ENCODE measurements at regions not wholly inside any gene's neighbourhood (a gene's known extent, or its start where the extent isn't known, plus 50 kb on each side); places are given as distances from the start of the nearest gene placed in this dataset.

DNA sequence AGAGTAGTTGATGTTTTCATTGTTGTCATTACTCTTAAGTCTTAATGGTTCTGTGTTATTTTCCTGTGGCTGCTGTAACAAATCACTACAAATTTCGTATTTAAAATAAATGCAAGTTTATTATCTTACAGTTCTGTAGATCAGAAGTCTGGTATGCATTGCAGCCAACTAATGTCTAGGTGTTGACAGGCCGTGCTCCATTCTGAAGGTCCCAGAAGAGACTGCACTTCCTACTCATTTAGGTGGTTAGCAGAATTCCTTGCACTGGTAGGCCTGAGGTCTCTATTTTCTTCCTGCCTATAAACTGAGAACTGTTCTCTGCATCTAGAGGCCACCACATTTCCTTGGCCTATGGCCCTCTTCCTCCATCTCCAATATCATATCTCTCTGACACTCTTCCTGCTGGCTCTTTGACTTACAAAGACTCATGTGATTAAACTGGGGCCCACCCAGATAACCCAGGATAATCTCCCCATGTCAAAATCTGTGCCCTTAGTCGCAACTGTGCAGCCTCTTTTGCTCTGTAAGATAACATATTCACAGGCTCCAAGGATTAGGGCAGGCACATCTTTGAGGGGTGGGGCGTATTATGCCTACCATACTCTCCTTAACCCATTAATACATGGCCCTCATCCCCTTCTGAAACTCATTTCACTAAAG lies 468.4 kb downstream of the FOXO1 start:
- DNase-seq = no peak

DNA sequence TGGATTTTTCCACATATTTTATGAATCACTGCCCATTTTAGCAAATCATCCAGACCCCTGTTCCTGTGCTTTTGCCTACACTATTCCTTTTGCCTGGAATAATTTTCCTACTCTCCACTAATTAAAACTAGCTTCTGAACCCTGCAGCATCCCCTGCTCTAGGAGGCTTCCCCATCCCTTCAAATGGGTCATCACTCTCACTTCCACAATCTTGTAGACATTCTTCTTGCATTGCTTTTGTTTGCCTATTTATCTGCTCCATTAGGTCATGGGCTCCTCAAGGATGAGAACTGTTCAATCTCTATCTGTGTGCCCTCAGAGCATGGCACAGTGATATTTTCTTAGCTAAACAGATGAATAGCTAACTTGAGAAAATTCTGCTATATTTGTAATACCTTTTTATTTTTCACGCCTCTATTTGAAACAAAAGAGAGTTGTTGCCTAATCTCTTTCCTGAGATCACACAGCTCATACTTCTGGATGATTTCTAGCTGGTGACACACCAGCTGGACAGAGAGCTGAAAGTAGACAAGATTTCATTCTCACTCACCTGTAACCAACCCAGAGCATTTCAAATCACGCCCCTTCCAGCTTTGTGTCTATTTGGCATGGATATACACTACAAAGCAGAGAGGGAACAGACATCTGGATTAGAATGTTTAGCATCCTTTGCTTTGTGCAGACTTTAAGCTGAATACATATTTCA lies 466.0 kb downstream of the FOXO1 start:
- no peak for DNase-seq

DNA sequence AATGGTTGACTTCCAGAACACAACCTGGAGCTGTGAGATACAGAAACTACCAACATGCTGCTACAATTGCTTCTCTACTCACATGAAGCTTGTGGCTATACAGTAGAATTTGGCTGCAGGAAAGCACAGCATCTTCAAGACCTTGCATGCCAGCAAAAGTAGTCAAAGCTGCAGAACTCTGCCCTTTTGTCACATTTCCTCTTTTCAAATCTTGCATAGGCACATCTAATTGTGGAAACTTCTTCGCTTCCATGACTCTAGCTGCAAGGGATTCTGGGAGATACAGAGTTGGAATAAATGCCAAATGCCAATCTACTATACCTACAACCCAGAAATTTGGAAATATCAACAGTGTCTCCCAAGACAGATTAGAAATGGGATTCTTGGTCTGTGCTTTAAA lies 462.2 kb downstream of the FOXO1 start:
- no peak for DNase-seq

DNA sequence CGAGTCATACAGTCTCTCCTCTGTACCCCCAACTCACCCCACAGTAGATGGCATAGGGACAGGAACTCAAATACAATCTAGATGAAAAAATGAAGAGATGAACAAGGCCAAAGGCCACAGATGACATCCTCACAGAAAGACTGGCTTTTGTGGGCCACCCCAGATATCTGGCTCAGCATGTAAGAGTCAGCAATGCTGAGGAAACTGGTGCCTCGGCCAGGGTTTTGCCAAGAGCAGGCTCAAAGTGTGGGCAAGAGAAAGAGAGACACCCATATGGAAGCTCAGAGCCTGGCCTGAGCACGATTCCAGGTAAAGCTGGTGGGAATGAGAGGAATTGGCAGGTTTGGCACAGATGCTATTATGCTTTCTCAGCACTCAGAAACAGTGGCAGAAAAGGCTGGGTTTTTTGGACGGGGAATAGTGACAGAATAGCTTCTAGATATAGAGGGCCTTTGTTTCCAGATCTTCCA lies 460.6 kb downstream of the FOXO1 start:
- no peak for DNase-seq

DNA sequence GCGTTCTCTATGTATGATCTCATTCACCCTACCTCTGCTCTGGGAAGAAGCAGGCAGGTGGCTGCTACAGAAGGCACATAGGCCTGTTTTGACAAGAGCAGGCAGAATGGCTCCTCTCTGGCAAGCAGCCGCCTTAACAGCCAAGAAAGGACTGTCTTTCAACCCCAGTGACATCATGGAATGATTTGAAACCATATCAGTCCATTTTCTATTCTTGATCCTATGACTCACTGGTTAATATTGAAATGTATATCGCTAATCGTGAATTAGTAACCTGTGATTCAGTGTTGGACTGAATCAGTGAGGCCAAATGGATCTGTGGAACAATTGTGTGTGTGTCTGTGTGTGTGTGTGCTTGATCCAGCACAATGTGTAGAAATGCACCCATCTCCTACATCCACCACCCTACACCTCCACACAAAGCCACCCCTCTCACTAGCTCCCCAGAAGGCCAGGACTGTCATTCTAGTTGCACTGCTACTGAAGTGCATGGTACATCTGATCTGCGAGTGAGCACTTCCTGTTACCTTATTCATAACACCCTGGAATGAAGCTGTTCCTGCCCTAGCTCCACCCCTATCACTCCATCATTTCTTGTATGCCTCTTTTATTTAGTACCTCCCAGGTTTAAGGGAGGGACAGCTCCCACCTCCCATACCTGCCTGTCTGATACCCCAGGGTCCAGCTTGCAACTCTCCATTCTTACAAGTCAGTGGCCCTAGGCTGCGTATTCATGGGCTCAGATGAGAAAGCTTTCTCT lies 460.0 kb downstream of the FOXO1 start:
- no peak for DNase-seq

DNA sequence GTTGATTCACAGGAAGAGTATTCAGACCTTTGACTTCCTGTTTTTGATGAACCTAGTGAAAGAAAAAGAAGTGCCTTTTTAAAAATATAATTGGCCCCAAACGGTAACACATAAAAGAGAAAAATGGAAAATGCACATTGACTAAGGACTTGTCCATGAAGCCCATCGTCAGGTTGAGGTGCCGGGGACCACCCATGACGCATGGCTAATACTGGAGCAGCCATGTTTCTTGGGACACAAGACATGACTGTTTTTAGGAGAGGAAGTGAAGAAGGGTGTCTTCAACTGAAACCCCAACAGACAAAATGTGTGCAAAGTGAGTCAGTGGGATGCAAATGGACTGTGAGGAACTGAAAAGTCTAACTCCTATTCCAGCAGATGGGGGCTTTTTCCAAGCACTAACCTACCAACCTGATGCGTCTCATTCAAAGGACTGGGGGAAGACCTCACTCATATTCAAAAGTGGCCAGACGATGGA lies 459.4 kb downstream of the FOXO1 start:
- no peak for DNase-seq

DNA sequence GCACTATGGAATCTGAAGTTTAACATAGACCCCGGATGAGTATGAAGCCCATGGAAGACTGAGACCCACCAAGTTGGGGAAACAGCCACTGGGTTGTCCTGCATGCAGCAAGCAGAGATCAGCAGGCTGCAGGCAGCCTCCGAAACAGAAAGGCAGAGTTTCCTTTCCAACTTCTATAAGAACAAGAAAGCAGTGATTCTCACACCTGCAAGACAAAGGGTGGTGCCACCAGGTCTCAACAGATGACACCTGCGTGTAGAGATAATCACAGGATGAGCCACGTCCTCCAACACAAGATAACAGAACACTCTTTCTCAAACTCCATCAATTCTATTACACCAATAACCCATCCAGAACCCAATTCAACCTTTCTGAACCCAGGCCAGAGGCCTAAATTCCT lies 457.9 kb downstream of the FOXO1 start:
- DNase-seq = no peak

DNA sequence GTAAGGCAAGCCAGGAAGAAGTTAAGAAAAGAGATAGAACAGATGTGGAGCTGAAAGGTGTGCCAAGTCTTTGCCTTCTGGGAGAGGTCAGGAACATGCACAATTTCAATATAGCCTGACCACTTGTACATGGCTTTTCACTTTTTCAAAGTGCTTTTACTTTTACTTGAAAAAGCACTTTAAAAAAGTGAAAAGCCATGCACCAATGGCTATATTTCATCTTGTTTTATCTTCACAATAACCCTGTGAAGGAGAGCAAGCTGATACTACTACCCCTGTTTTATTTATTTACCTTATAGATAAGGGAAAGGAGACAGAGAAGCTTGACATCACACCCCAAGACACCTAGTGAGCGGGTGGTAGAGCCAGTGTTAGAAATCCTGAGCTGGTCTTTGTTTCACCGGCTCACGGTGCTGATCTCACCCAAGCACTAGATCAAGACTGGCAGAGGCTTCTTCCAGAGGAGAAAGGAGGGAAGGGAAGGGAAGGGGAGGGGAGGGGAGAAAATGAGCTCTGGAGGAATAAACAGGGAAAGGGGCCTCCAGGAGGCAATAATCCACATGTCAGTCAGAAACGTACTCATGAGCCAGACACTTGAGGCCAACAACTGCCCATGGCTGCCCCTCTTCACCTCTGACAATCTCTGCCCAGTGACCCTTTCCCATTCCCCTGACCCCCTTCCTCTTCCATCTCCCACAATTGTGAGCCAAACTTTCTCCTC lies 455.4 kb downstream of the FOXO1 start:
- DNase-seq = no peak

DNA sequence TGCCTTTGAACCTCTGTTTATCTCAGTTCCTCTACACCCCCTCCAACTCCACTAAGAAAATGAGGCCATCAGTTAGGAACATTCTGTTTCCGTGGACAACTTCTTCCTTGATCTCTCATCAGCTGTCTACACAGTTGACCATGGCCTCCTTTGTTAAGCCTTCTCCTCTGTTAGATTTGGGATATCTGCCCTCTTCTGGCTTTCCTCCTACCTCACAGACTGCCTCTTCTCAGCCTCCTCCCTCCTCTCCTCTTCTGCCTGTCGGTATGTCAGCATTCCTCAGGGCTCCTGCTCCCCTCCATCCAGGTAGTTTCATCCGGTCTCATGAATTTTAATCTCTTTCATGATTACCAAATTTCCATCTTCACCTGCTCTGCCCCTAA lies 454.9 kb downstream of the FOXO1 start:
- DNase-seq = no peak

DNA sequence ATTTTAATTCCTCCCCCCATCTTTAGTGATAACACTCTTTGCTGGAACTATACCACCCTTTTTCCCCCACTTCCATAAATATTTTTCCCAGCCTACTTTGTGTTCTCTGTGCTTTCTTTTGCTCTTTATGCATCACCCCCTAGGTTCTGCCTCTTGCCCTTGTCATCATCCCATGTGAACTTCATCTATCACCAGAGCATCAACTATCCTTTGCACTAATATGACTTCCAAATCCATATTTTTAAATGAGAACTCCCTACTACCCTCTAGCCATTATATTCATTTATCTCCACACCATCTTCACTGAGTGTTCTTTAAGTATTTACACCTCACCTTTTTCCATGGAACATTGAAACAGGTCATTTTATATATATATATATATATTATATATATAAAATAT lies 452.7 kb downstream of the FOXO1 start:
- no peak for DNase-seq

DNA sequence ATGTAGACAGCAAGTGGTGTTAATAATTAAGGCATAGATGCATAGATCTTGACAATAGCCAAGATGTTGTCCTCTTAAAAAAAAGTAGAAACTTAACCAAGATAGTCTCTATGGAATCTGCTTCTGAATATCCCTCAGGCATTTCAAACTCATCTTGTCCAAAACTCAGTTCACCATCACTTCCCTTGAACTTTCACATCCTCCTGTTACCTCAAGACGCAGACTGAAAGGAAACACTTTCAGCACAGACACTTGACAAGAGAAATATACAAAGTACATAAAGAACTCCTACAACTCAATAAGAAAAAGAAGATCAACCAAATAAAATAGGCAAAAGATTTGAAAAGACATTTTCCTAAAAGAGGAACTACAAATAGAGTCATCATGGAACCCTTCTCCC lies 451.1 kb downstream of the FOXO1 start:
- no peak for DNase-seq

DNA sequence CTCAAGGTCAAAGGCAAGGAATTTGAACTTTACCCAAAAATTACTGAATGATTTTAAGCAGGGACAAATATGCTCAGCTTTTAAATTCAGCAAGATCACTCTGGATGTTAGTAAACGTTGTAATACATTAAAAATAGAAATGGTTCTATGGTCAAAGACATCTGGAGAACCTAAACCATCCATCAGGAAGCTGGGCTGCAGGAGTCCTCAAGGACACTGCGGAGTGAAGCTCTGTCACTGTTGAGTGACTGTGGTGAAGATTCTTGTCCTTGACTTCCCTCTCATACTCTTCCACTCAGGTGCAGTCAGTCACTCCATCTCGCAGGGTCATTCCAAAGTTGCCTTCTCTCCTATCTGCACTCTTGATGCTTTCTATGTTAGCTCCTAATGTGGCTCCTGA lies 450.7 kb downstream of the FOXO1 start:
- DNase-seq = no peak

DNA sequence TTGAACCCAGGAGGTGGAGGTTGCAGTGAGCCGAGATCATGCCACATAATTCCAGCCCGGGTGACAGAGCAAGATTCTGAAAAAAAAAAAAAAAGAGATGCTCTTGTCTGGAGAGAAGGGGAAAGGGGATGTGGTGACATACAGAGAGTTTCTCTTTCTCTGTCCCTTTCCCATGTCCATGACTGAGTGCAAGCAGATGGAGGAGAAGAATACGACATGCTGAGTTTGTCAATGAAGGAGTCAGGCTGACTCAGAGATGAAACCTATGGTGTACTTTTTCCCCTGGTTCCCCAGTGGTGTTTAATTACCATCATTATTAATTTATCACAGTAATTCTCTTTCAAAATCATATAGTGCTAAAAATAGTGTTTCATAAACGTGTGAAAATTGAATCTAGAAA lies 448.8 kb downstream of the FOXO1 start:
- DNase-seq = no peak

DNA sequence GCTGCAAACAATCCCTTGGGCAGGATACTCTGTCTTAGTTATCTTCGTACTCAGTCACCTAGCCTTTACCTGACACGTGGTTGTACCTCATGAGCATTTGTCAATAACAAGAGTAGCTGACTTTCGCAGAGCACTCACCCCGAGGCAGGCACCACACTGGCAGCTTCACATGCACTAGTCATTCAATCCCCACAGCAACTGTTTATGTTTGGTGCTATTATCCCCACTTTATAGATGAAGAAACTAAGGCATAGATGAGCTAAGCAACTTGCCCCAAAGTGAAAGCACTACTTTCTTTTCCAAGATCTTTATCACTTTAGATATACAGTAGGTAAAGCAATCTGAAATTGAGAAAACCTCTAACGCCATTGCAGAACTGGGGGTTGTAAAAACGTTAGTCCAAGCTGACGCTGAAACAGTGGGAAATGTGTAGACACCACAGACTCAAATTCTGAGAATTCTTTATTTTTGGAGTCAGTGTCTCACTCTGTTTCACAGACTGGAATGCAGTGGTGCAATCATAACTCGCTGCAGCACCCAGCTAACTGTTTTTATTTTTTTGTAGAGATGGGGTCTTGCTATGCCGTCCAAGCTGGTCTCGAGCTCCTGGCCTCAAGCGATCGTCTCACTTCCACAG lies 446.0 kb downstream of the FOXO1 start:
- no peak for DNase-seq

DNA sequence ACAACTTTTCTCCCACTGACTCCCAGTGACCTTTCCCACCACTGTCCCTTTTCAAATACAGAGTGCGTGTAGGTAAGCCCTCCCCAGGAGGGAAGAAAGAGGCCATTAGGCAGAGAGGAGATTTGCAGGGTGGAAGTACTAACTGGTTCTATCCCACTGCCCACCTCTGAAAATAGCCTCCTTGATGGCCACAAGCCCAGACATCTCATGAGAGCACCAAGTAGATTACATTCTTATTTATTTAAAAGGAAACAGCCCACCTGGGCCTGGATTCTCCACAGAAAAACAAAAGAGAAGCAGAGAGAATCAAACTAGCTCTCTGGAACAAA lies 445.3 kb downstream of the FOXO1 start:
- DNase-seq = no peak

DNA sequence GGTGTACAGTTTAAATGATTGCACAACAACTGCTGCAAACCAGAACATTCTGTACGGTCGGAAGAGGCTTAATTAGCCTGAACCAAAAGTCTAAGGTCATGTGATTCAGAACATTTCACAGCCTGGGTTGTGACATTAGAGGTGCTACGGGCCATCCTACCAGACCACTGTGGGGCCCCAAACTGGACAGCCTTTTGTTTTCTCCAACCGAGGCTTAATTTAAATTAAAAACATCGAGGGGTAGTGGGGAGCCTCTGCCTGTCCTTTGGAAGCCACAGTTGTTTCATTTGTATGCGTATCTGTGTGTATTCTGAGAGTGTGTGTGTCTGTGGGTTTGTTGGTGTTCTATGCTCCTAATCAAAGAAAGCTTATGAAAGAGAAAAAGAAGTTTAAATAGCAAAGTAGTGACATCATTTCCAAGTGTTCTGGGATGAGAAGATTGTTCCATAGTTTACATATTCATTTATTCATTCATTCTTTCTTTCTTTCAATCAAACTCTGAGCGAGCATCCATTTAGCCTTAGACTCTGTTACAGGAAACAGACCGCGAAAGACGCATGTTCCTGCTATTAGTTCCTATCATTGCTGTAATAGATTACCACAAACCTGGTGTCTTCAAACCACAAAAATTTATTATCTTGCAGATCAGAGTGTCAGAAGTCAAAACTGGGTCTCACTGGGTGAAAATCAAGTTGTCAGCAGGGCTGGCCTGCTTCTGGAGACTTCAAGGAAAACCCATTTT lies 444.8 kb downstream of the FOXO1 start:
- no peak for DNase-seq

DNA sequence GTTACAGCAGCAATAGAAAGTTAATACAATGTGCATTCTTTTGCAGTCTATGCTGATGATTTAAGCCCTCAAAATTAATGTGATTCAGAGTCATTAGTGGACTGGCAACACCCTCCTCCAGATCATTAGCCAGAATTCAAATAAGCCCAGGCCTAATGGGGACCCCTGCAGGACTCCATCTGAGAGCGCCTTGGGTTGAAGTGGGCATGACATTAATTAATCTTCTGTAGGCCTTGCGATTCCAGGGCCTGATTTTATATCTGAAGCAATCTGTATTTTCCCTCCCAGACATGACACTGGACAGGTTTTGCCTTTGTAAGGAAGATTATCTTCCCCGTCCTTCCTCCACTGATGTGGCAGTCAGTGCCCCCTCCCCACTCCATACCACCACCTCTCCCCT lies 442.9 kb downstream of the FOXO1 start:
- no peak for DNase-seq

DNA sequence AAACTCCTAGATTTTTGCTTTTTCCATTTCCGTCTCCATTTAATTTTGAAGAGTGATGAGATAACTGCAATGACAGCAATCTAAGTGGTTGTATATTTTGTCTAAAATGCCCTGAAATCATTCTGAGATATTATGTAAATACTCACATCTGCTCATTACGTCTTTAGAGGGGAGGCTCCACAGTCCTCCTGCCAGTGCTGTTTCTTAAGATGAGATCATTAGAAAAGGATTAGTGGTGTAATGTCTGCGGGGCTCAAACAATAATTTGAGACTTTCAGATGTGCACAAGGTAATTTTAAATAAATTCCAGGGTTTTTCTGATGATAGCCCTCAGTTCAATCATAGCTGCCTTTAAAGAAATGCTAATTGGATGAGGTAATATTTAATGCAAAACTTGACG lies 437.9 kb downstream of the FOXO1 start:
- DNase-seq = no peak

DNA sequence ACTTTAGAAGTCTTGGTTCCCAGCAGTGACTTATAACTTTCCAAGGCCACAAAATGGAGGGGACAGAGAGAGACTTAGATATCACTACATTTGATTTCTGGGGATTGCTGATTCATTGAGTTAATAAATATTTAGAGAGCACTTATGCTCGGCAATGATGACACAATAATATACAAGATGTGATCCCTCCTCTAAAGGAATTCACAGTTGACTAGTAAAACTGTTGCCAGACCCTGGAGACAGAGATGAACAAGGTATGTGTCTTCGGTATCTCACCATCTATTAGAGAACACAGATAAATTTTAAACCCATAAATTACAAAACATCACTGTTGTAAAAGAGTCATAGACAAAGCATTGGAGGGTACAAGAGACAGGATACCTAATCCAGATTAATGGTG lies 437.5 kb downstream of the FOXO1 start:
- DNase-seq = no peak

DNA sequence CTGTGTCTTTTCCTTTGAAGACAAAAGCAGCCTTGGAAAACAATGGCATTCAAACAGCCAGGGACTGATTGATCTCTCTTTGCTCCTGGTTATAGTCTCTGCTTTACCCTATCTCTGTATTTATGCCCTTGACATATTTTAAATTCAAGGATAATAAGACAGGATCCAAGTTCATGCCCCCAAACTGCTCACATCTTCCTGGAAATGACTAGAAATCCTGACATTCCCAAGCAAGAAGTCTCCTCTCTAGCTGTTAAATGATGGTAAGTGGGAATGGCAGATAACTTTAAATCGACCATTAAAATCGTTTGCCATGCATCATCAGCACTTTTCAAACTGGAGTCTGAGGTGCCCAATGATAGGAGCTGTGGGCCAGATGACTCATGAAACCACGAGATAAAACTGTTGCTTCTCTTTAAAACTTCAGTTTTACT lies 435.6 kb downstream of the FOXO1 start:
- no peak for DNase-seq

DNA sequence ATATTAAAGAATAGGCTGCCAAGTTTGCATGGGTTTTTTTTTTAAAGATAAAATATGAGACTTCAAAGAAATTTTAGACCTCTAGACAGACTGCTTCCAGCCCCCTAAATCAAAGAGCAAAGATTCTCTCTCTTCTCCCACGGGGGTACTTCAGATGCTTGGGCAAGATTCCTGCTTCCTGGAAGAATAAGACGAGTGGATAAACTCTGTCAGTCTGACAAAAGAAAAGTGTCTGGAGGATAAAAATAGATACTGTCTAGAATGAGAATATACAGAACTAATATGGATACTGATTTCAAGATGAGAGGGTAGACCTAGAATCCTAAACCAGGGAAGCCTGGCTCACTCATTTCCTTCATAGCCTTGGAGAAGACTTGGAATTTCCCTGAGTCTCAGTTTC lies 435.1 kb downstream of the FOXO1 start:
- DNase-seq = no peak

DNA sequence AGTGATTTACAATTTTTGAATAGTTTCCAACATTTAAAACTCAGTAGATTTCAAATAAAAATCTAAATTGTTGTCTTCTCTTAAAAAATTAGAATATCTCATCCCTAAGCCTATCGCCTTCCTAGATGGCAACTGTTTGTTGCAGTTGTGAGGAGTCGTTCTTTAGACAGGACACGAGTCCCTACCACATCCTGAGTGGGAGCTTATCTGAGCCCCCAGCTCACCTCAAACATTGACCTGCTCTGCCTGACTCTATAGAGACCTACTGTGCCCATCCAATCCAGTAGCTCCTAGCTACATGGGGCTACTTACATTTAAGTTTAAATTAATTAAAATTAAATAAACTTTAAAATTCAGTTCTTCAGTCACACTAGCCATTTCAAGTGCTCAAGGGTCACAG lies 434.7 kb downstream of the FOXO1 start:
- DNase-seq = no peak

All from SHP77 treated with DMSO at 0.1 percent for 48 hours (cell line).